Neural cell (in vitro differentiated cells): ENCODE measurements at regions not wholly inside any gene's neighbourhood (a gene's known extent, or its start where the extent isn't known, plus 50 kb on each side); places are given as distances from the start of the nearest gene placed in this dataset.

ENCODE experiments used
- H2AFZ ChIP-seq: fragments of 200-600, 300-800 bp; sonication (generic), shearing (Covaris generic); 2 replicates; pipeline ENCODE4 v1.6.0; 2014; ENCODE audit warnings: low read depth, mild to moderate bottlenecking, antibody characterized with exemption, low read length, moderate library complexity
- H3F3A ChIP-seq: fragments of 200-600 bp; shearing (Covaris generic); 2 replicates; pipeline ENCODE4 v1.6.1; 2016; ENCODE audit warnings: mild to moderate bottlenecking, moderate library complexity, mixed read lengths, antibody characterized with exemption, low read length; ENCODE audit not compliant: insufficient read depth, poor library complexity, severe bottlenecking
- H3K27ac ChIP-seq: fragments of 200-600, 300-800 bp; sonication (generic), shearing (Covaris generic); 2 replicates; pipeline ENCODE4 v1.5.1; 2014; ENCODE audit warnings: mild to moderate bottlenecking, low read length, moderate library complexity
- H3K27me3 ChIP-seq: fragments of 300-800, 200-600 bp; sonication (generic), shearing (Covaris generic); 2 replicates; pipeline ENCODE4 v1.6.0; 2014; ENCODE audit warnings: mild to moderate bottlenecking, low read depth, low read length, moderate library complexity; ENCODE audit not compliant: insufficient read depth
- H3K36me3 ChIP-seq: fragments of 300-800, 200-600 bp; sonication (generic), shearing (Covaris generic); 2 replicates; pipeline ENCODE4 v1.5.1; 2014; ENCODE audit warnings: mild to moderate bottlenecking, antibody characterized with exemption, low read length, moderate library complexity; ENCODE audit not compliant: insufficient read depth
- H3K4me2 ChIP-seq: fragments of 300-800, 200-600 bp; sonication (generic), shearing (Covaris generic); 2 replicates; pipeline ENCODE4 v1.6.0; 2014; ENCODE audit warnings: mild to moderate bottlenecking, low read length
- H3K4me3 ChIP-seq: fragments of 300-800, 200-600 bp; sonication (generic), shearing (Covaris generic); 2 replicates; pipeline ENCODE4 v1.5.1; 2014; ENCODE audit warnings: mild to moderate bottlenecking, low read length, moderate library complexity
- H3K79me2 ChIP-seq: fragments of 200-600 bp; shearing (Covaris generic); replicated peaks from 2 replicates; pipeline ENCODE4 v1.6.0; 2014; ENCODE audit warnings: mild to moderate bottlenecking, low read length, moderate library complexity; ENCODE audit not compliant: insufficient read depth
- H3K9ac ChIP-seq: fragments of 300-800, 200-600 bp; sonication (generic), shearing (Covaris generic); 2 replicates; pipeline ENCODE4 v1.6.1; 2016; ENCODE audit warnings: mild to moderate bottlenecking, low read length, mixed read lengths
- H3K9me2 ChIP-seq: fragments of 200-600 bp; shearing (Covaris generic); 2 replicates; pipeline ENCODE4 v1.6.1; 2016; ENCODE audit warnings: mild to moderate bottlenecking, low read length, mixed read lengths; ENCODE audit not compliant: insufficient read depth
- H3K9me3 ChIP-seq: fragments of 200-600, 300-800 bp; sonication (generic), shearing (Covaris generic); 2 replicates; pipeline ENCODE4 v1.6.1; 2016; ENCODE audit warnings: mild to moderate bottlenecking, mixed run types, low read length, moderate library complexity, mixed read lengths
- H4K20me1 ChIP-seq: fragments of 200-600 bp; shearing (Covaris generic); 2 replicates; pipeline ENCODE4 v1.6.1; 2016; ENCODE audit warnings: mild to moderate bottlenecking, mixed run types; ENCODE audit not compliant: insufficient read depth
- CTCF ChIP-seq: fragments of 450-650 bp; IDR thresholded peaks from 2 replicates; pipeline ENCODE4 v1.5.1; 2014; ENCODE audit warnings: antibody characterized with exemption, mild to moderate bottlenecking, moderate library complexity; ENCODE audit not compliant: poor library complexity, severe bottlenecking
- EP300 ChIP-seq: fragments of 450-650 bp; conservative IDR thresholded peaks from 2 replicates; pipeline ENCODE4 v1.6.1; 2014; ENCODE audit warnings: antibody characterized with exemption, mild to moderate bottlenecking, moderate library complexity; ENCODE audit not compliant: poor library complexity, severe bottlenecking
- EZH2 ChIP-seq: fragments of 200-600, 300-800 bp; shearing (Covaris generic), sonication (generic); IDR thresholded peaks from 2 replicates; pipeline ENCODE4 v1.6.1; 2014; ENCODE audit warnings: antibody characterized with exemption, low read length, borderline replicate concordance, mild to moderate bottlenecking; ENCODE audit not compliant: insufficient read depth, poor library complexity, severe bottlenecking
- MXI1 ChIP-seq: fragments of 450-650 bp; conservative IDR thresholded peaks from 2 replicates; pipeline ENCODE4 v1.6.1; 2014; ENCODE audit warnings: antibody characterized with exemption, mild to moderate bottlenecking; ENCODE audit not compliant: poor library complexity, severe bottlenecking
- POLR2AphosphoS5 ChIP-seq: IDR thresholded peaks from 2 replicates; pipeline ENCODE4 v1.6.1; 2012
- RAD21 ChIP-seq: fragments of 450-650 bp; conservative IDR thresholded peaks from 2 replicates; pipeline ENCODE4 v1.6.1; 2014; ENCODE audit warnings: antibody characterized with exemption, mild to moderate bottlenecking, moderate library complexity
- REST ChIP-seq: IDR thresholded peaks from 2 replicates; pipeline ENCODE4 v1.6.1; 2012; ENCODE audit warnings: borderline replicate concordance
- SMC3 ChIP-seq: fragments of 450-650 bp; conservative IDR thresholded peaks from 2 replicates; pipeline ENCODE4 v1.6.1; 2014; ENCODE audit warnings: antibody characterized with exemption, mild to moderate bottlenecking, moderate library complexity; ENCODE audit not compliant: poor library complexity
- TAF1 ChIP-seq: IDR thresholded peaks from 2 replicates; pipeline ENCODE4 v1.6.1; 2012; ENCODE audit warnings: low read depth

GRCh38 chr3:163562625-163563024 lies 1515.7 kb downstream of the SI start:
- Histone ChIP-seq H3K4me2 (no peak overlapping the region), H3K27me3 (no peaks in the 10 kb centered on the region), H4K20me1 (no peaks in the 10 kb centered on the region), H3K9me3 (no peaks in the 10 kb centered on the region), H2AFZ (no peak overlapping the region), H3K9me2 (no peaks in the 10 kb centered on the region), H3F3A (no peaks in the 10 kb centered on the region), H3K9ac (no peak overlapping the region), H3K27ac (no peak overlapping the region), H3K4me3 (no peak overlapping the region), H3K36me3 (no peaks in the 10 kb centered on the region), H3K79me2 (no peaks in the 10 kb centered on the region)
- TF ChIP-seq CTCF: no peak
- no peak for TF ChIP-seq MXI1
- no peak for TF ChIP-seq POLR2AphosphoS5
- no peak for TF ChIP-seq TAF1
- no peak for TF ChIP-seq EZH2
- no peak for TF ChIP-seq EP300
- TF ChIP-seq SMC3: no peak
- TF ChIP-seq REST: no peak
- TF ChIP-seq RAD21: no peak

GRCh38 chr3:163561151-163561550 lies 1517.1 kb downstream of the SI start:
- Histone ChIP-seq H3K9ac (no peak overlapping the region), H2AFZ (no peak overlapping the region), H3K9me2 (no peaks in the 10 kb centered on the region), H3K27ac (no peak overlapping the region), H3K4me3 (no peak overlapping the region), H3K4me2 (no peak overlapping the region), H3K79me2 (no peaks in the 10 kb centered on the region), H3K9me3 (no peaks in the 10 kb centered on the region), H3K27me3 (no peaks in the 10 kb centered on the region), H3F3A (no peaks in the 10 kb centered on the region), H3K36me3 (no peaks in the 10 kb centered on the region), H4K20me1 (no peaks in the 10 kb centered on the region)
- TF ChIP-seq EP300: no peak
- TF ChIP-seq POLR2AphosphoS5: no peak
- TF ChIP-seq CTCF: no peak
- TF ChIP-seq REST: no peak
- no peak for TF ChIP-seq SMC3
- TF ChIP-seq EZH2: no peak
- TF ChIP-seq TAF1: no peak
- no peak for TF ChIP-seq MXI1
- no peak for TF ChIP-seq RAD21
